Astrocyte (in vitro differentiated cells and primary cell): ENCODE measurements at regions not wholly inside any gene's neighbourhood (a gene's known extent, or its start where the extent isn't known, plus 50 kb on each side); places are given as distances from the start of the nearest gene placed in this dataset.

Experiments used
- DNase-seq: peaks from one replicate; pipeline ENCODE4 v3.0.0-alpha.2; 2010; ENCODE audit warnings: low read depth
- FAIRE-seq: peaks from 2 replicates; lab custom pipeline; 2011; peaks lifted over from hg19 to GRCh38; lab: Jason Lieb, UNC
- H2AFZ ChIP-seq: 2 replicates; pipeline ENCODE4 v1.6.0; 2012; ENCODE audit warnings: low read depth, low read length, inconsistent platforms
- H3K27ac ChIP-seq: 2 replicates; pipeline ENCODE4 v1.5.1; 2011; ENCODE audit warnings: low read depth, low read length, inconsistent platforms
- H3K27me3 ChIP-seq: 2 replicates; pipeline ENCODE4 v1.6.0; 2011; ENCODE audit warnings: low read length, inconsistent platforms; ENCODE audit not compliant: insufficient read depth
- H3K36me3 ChIP-seq: 2 replicates; pipeline ENCODE4 v1.5.1; 2011; ENCODE audit warnings: low read length, inconsistent platforms; ENCODE audit not compliant: insufficient read depth
- H3K4me1 ChIP-seq: 2 replicates; pipeline ENCODE4 v1.5.1; 2011; ENCODE audit warnings: low read length, inconsistent platforms; ENCODE audit not compliant: insufficient read depth
- H3K4me2 ChIP-seq: 2 replicates; pipeline ENCODE4 v1.6.0; 2012; ENCODE audit warnings: low read length, inconsistent platforms
- H3K4me3 ChIP-seq: 2 replicates; pipeline ENCODE4 v1.5.1; 2011; ENCODE audit warnings: low read depth, mild to moderate bottlenecking, low read length, inconsistent platforms; ENCODE audit not compliant: insufficient read depth
- H3K79me2 ChIP-seq: 2 replicates; pipeline ENCODE4 v1.6.0; 2012; ENCODE audit warnings: mild to moderate bottlenecking, low read length, inconsistent platforms; ENCODE audit not compliant: insufficient read depth
- H3K9ac ChIP-seq: 2 replicates; pipeline ENCODE4 v1.6.0; 2012; ENCODE audit warnings: mild to moderate bottlenecking, low read length, inconsistent platforms
- H3K9me3 ChIP-seq: 2 replicates; pipeline ENCODE4 v1.5.1; 2012; ENCODE audit warnings: low read depth, mild to moderate bottlenecking, low read length, inconsistent platforms; ENCODE audit not compliant: insufficient read depth
- H4K20me1 ChIP-seq: 2 replicates; pipeline ENCODE4 v1.6.0; 2012; ENCODE audit warnings: low read length, inconsistent platforms; ENCODE audit not compliant: insufficient read depth
- H3K27ac Mint-ChIP-seq: one replicate; pipeline ENCODE4 v1.8.0; 2021; ENCODE audit warnings: mild to moderate bottlenecking, mixed read lengths; ENCODE audit not compliant: unreplicated experiment
- H3K27me3 Mint-ChIP-seq: one replicate; pipeline ENCODE4 v1.8.0; 2021; ENCODE audit warnings: low read depth, mixed read lengths; ENCODE audit not compliant: unreplicated experiment
- H3K36me3 Mint-ChIP-seq: one replicate; pipeline ENCODE4 v1.8.0; 2021; ENCODE audit warnings: low read depth, mixed read lengths; ENCODE audit not compliant: unreplicated experiment
- H3K4me1 Mint-ChIP-seq: one replicate; pipeline ENCODE4 v1.8.0; 2021; ENCODE audit warnings: low read depth, mixed read lengths; ENCODE audit not compliant: unreplicated experiment
- H3K4me3 Mint-ChIP-seq: one replicate; pipeline ENCODE4 v1.8.0; 2021; ENCODE audit warnings: mild to moderate bottlenecking, moderate library complexity, mixed read lengths; ENCODE audit not compliant: unreplicated experiment
- H3K9me3 Mint-ChIP-seq: one replicate; pipeline ENCODE4 v1.8.0; 2021; ENCODE audit warnings: mild to moderate bottlenecking, mixed read lengths; ENCODE audit not compliant: unreplicated experiment
- EZH2 ChIP-seq: IDR thresholded peaks from 2 replicates; pipeline ENCODE4 v1.6.1; 2012; ENCODE audit warnings: mild to moderate bottlenecking, low read length, inconsistent platforms; ENCODE audit not compliant: insufficient read depth
- TF ChIP-seq, protein P1 (sequence below): IDR thresholded peaks from 2 replicates; pipeline ENCODE4 v1.5.1; 2011; ENCODE audit warnings: low read depth, mild to moderate bottlenecking, inconsistent platforms, low read length, moderate library complexity; ENCODE audit not compliant: insufficient read depth

DNA sequence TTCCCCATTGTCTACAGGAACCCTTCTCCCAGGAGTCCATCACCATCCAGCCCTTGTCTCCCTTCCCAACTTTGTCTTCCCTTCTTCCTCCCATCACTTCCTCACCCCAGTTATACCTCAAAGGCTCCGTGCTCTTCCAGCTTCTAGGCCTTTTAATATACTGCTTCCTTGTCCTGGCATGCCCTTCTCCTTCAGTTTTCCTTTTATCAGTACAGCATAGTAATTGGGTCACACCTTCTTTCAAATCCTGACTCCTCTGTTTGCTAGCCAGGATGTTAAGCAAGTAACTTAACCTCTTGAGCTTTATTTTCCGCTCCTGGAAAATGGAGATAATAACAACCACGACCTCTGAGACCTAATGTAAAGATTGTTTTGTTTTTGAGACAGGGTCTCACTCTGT, 54.9 kb upstream of the PNRC1 start:
- H3K9me3 ChIP-seq, result no peaks in the 10 kb centered on the region
- peaks cover 3% of the 10 kb centered on the region for H3K27me3 Mint-ChIP-seq
- H3K4me3 ChIP-seq, result no peak overlapping the region
- H3K27ac Mint-ChIP-seq, result no peak overlapping the region
- no peaks in the 10 kb centered on the region for H3K4me1 ChIP-seq
- DNase-seq (no peak), FAIRE-seq (no peak)
- H3K27me3 ChIP-seq, result no peaks in the 10 kb centered on the region
- no peak overlapping the region for H3K4me3 Mint-ChIP-seq
- H3K79me2 ChIP-seq, result no peaks in the 10 kb centered on the region
- no peaks in the 10 kb centered on the region for H4K20me1 ChIP-seq
- no peak overlapping the region for H3K9ac ChIP-seq
- H3K9me3 Mint-ChIP-seq, result no peaks in the 10 kb centered on the region
- H3K27ac ChIP-seq, result no peak overlapping the region
- TF ChIP-seq, protein P1, sequence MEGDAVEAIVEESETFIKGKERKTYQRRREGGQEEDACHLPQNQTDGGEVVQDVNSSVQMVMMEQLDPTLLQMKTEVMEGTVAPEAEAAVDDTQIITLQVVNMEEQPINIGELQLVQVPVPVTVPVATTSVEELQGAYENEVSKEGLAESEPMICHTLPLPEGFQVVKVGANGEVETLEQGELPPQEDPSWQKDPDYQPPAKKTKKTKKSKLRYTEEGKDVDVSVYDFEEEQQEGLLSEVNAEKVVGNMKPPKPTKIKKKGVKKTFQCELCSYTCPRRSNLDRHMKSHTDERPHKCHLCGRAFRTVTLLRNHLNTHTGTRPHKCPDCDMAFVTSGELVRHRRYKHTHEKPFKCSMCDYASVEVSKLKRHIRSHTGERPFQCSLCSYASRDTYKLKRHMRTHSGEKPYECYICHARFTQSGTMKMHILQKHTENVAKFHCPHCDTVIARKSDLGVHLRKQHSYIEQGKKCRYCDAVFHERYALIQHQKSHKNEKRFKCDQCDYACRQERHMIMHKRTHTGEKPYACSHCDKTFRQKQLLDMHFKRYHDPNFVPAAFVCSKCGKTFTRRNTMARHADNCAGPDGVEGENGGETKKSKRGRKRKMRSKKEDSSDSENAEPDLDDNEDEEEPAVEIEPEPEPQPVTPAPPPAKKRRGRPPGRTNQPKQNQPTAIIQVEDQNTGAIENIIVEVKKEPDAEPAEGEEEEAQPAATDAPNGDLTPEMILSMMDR, result no peak
- no peak for TF ChIP-seq EZH2
- peaks cover 9% of the 10 kb centered on the region for H3K4me1 Mint-ChIP-seq
- no peak overlapping the region for H2AFZ ChIP-seq
- H3K36me3 ChIP-seq, result no peaks in the 10 kb centered on the region
- peaks cover 1% of the 10 kb centered on the region for H3K36me3 Mint-ChIP-seq
- H3K4me2 ChIP-seq, result no peak overlapping the region

DNA sequence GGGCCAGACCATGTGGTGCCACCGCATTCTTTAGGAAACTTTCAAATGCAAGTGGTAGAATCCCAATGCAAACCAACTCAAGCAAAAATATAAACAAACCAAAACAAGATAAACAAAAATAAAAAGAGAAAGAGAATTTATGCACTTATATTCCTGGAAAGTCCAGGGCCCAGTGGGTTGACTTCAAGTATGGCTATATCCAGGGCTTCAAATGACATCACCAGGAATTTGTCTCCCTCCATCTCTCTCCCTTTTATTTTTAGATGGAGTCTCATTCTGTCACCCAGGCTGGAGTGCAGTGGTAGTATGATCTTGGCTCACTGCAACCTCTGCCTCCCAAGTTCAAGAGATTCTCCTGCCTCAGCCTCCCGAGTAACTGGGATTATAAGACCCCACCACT, 56.1 kb upstream of the PNRC1 start:
- no peak for TF ChIP-seq EZH2
- TF ChIP-seq, protein P1, result no peak
- Histone ChIP-seq H3K9ac (no peak overlapping the region), H3K4me2 (no peak overlapping the region), H4K20me1 (no peaks in the 10 kb centered on the region), H3K36me3 (no peaks in the 10 kb centered on the region), H3K4me3 (no peak overlapping the region), H3K4me1 (no peaks in the 10 kb centered on the region), H3K79me2 (no peaks in the 10 kb centered on the region), H2AFZ (no peak overlapping the region), H3K9me3 (no peaks in the 10 kb centered on the region), H3K27me3 (no peaks in the 10 kb centered on the region), H3K27ac (no peak overlapping the region)
- Mint-ChIP-seq H3K9me3 (no peaks in the 10 kb centered on the region), H3K4me1 (peaks cover 9% of the 10 kb centered on the region), H3K4me3 (no peak overlapping the region), H3K36me3 (peaks cover 1% of the 10 kb centered on the region), H3K27me3 (peaks cover 3% of the 10 kb centered on the region), H3K27ac (peak overlapping the region; percentile 28)
- DNase-seq (no peak), FAIRE-seq (no peak)

- H3K27ac ChIP-seq, result no peak overlapping the region
- H4K20me1 ChIP-seq, result no peaks in the 10 kb centered on the region
- Mint-ChIP-seq H3K36me3 (peaks cover 1% of the 10 kb centered on the region), H3K27me3 (peaks cover 3% of the 10 kb centered on the region), H3K27ac (peak overlapping the region; percentile 28), H3K4me3 (no peak overlapping the region), H3K9me3 (no peaks in the 10 kb centered on the region), H3K4me1 (peaks cover 9% of the 10 kb centered on the region)
- TF ChIP-seq, protein P1, result no peak
- TF ChIP-seq EZH2, result no peak
- H3K9ac ChIP-seq, result no peak overlapping the region
- H3K36me3 ChIP-seq, result no peaks in the 10 kb centered on the region
- DNase-seq (peak; percentile 34), FAIRE-seq (no peak)
- no peak overlapping the region for H2AFZ ChIP-seq
- H3K4me3 ChIP-seq, result no peak overlapping the region
- no peaks in the 10 kb centered on the region for H3K4me1 ChIP-seq
- H3K27me3 ChIP-seq, result no peaks in the 10 kb centered on the region
- no peaks in the 10 kb centered on the region for H3K9me3 ChIP-seq
- H3K4me2 ChIP-seq, result no peak overlapping the region
- no peaks in the 10 kb centered on the region for H3K79me2 ChIP-seq
These were observed 56.7 kb upstream of the PNRC1 start for GRCh38 chr6:89023591-89024441.
